Heart left ventricle (tissue), 16 donors: ENCODE measurements at regions not wholly inside any gene's neighbourhood (a gene's known extent, or its start where the extent isn't known, plus 50 kb on each side); places are given as distances from the start of the nearest gene placed in this dataset.

Experiments used
- ATAC-seq, 4 donors: fragments of 200-7000 bp; cut with Tn5 transposase; one replicate each; pipeline ENCODE4 v1.9.1; 2020 to 2022; ENCODE audit warnings: moderate library complexity in 4 of 4, mild to moderate bottlenecking in 3 of 4, moderate number of reproducible peaks in 1 of 4
- DNase-seq, 5 donors: peaks; one replicate each; pipeline ENCODE4 v3.0.0-alpha.2; 2020
- H3K27ac ChIP-seq, 12 donors: fragments of 200-600 bp; sonication (generic) in 4 of 12; one replicate each; pipeline versions ENCODE4 v1.5.0 to v1.8.0; 2016 to 2022; ENCODE audit warnings: mild to moderate bottlenecking in 2 of 12
- H3K27me3 ChIP-seq, 9 donors: fragments of 200-600 bp; sonication (generic) in 2 of 9; one replicate each; pipeline versions ENCODE4 v1.5.1 to v1.8.0; 2016 to 2022; ENCODE audit warnings: mild to moderate bottlenecking in 3 of 9
- H3K36me3 ChIP-seq, 9 donors: fragments of 200-600 bp; sonication (generic) in 2 of 9; one replicate each; pipeline versions ENCODE4 v1.5.0 to v1.8.0; 2018 to 2022; ENCODE audit warnings: mild to moderate bottlenecking in 2 of 9
- H3K4me1 ChIP-seq, 12 donors: fragments of 200-600 bp; sonication (generic) in 4 of 12; one replicate each; pipeline versions ENCODE4 v1.5.0 to v1.8.0; 2016 to 2022; ENCODE audit warnings: mild to moderate bottlenecking in 3 of 12
- H3K4me3 ChIP-seq, 12 donors: fragments of 200-600 bp; sonication (generic) in 4 of 12; one replicate each; pipeline versions ENCODE4 v1.5.0 to v1.8.0; 2017 to 2022; ENCODE audit warnings: mild to moderate bottlenecking in 9 of 12, moderate library complexity in 4 of 12
- H3K9me3 ChIP-seq, 12 donors: fragments of 200-600 bp; sonication (generic) in 4 of 12; one replicate each; pipeline versions ENCODE4 v1.5.0 to v1.8.0; 2016 to 2022; ENCODE audit warnings: mild to moderate bottlenecking in 1 of 12
- CTCF ChIP-seq, 12 donors: fragments of 200-600 bp; sonication (generic) in 4 of 12; IDR thresholded peaks; one replicate each; pipeline versions ENCODE4 v1.5.0 to v1.8.0; 2018 to 2022; ENCODE audit warnings: antibody characterized with exemption in 12 of 12, mild to moderate bottlenecking in 5 of 12
- POLR2A ChIP-seq, 2 donors: fragments of 450-650 bp; IDR thresholded peaks; one replicate each; pipeline ENCODE4 v1.6.1; 2017; ENCODE audit warnings: antibody characterized with exemption in 2 of 2, mild to moderate bottlenecking in 2 of 2, moderate library complexity in 2 of 2
- WGBS, 4 donors: extraction: QIAGEN DNeasy Blood & Tissue Kit in 2 of 4; methylation state at CpG; one replicate each; pipeline versions ENCODE4 v1.1.5 to v1.1.7; 2013 to 2018; 5-methylcytosine and 5-hydroxymethylcytosine counted together
- intact Hi-C, 10 donors: fragments of 100-400 bp; cut with DNase I; formaldehyde crosslinking; loops; one replicate each; pipeline versions ENCODE4 v1.11.1 to v1.14.2; 2022
- donor health status: ischemic (EF 13 %, LVEDD 7.1; RV severe dilation, severe dysfunction).
- donor health status: healthy with polysubstance abuse.
- donor health status: DM: no; HTN: yes; CAD: no.
- donor health status: DM: no; HTN: no; CAD: no.
- donor health status: ischemic (EF 25% LVEDD 6.9; RV normal size, moderate dysfunction).
- donor health status: ischemic (EF 25% LVEDD 5.7; RV mildly dilated, moderate dysfunction).
- donor health status: healthy.
- donor health status: DM: yes; HTN: yes; CAD: no.
- donor health status: ischemic (EF 35%, LVEDD 5.7; RV mildly dilated, moderate dysfunction).
- donor health status: nonischemic (EF 11% LVEDD 7.7; RV severe dilation, severe dysfunction).
- donor health status: DM: yes; HTN: yes; CAD: no.
- donor health status: PGD.
- donor health status: ischemic (EF 29% LVEDD 5.4; RV normal size, mild dysfunction).
- donor health status: nonischemic (EF 23%, LVEDD 6.1; RV moderate dilation, normal function).

- peaks cover 0 to 5% (median 0%) of the 10 kb centered on the region in 9 donors for H3K27me3 ChIP-seq
- TF ChIP-seq CTCF (IDR thresholded peaks at IDR 0.05) (no peak), POLR2A (IDR thresholded peaks at IDR 0.05) (no peak)
- no peak for ATAC-seq
- H3K27ac ChIP-seq, result no peak overlapping the region
- no peaks in the 10 kb centered on the region for H3K9me3 ChIP-seq
- H3K36me3 ChIP-seq, result no peaks in the 10 kb centered on the region
- 78 to 85% (median 83%) methylated on average over 4 of the region's 4 CpGs for WGBS, 4 donors
- intact Hi-C loops, result no loop called here
- DNase-seq, result no peak
- H3K4me1 ChIP-seq, result no peaks in the 10 kb centered on the region
- no peak overlapping the region for H3K4me3 ChIP-seq
Measured at GRCh38 chr11:46223252-46223513, 54.3 kb upstream of the CREB3L1 start.

- H3K36me3 ChIP-seq, result no peaks in the 10 kb centered on the region
- H3K4me3 ChIP-seq, result no peak overlapping the region
- no peaks in the 10 kb centered on the region for H3K9me3 ChIP-seq
- ATAC-seq (no peak), DNase-seq (no peak)
- no peak for TF ChIP-seq POLR2A (IDR thresholded peaks at IDR 0.05)
- TF ChIP-seq CTCF (IDR thresholded peaks at IDR 0.05), result no peak
- H3K27me3 ChIP-seq, result peaks cover 0 to 5% (median 0%) of the 10 kb centered on the region in 9 donors
- 72 to 81% (median 76%) methylated on average over 5 of the region's 5 CpGs for WGBS, 4 donors
- H3K4me1 ChIP-seq, result no peaks in the 10 kb centered on the region
- no peak overlapping the region for H3K27ac ChIP-seq
- intact Hi-C loops, result no loop called here
Measured at GRCh38 chr11:46222490-46223251, 54.8 kb upstream of the CREB3L1 start.

- H3K36me3 ChIP-seq, result no peaks in the 10 kb centered on the region
- ATAC-seq (no peak), DNase-seq (no peak)
- TF ChIP-seq POLR2A (IDR thresholded peaks at IDR 0.05), result no peak
- no peak for TF ChIP-seq CTCF (IDR thresholded peaks at IDR 0.05)
- WGBS, 4 donors, result 85 to 86% (median 86%) methylated on average over 3 of the region's 3 CpGs
- no peak overlapping the region for H3K4me3 ChIP-seq
- no peaks in the 10 kb centered on the region for H3K9me3 ChIP-seq
- intact Hi-C loops, result no loop called here
- no peaks in the 10 kb centered on the region for H3K4me1 ChIP-seq
- H3K27ac ChIP-seq, result no peak overlapping the region
- H3K27me3 ChIP-seq, result peaks cover 0 to 5% (median 0%) of the 10 kb centered on the region in 9 donors
Measured at GRCh38 chr11:46220313-46220712, 57.1 kb upstream of the CREB3L1 start.

GRCh38 chr11:46216765-46217089, 60.7 kb upstream of the CREB3L1 start:
- Histone ChIP-seq H3K27ac (no peak overlapping the region), H3K4me3 (peak overlapping the region in 2 of 12 donors; percentile 44 to 54), H3K27me3 (peaks cover 0 to 3% (median 0%) of the 10 kb centered on the region in 9 donors), H3K36me3 (no peaks in the 10 kb centered on the region), H3K9me3 (no peaks in the 10 kb centered on the region), H3K4me1 (no peaks in the 10 kb centered on the region)
- no peak for ATAC-seq
- intact Hi-C loops, result no loop called here
- TF ChIP-seq CTCF (IDR thresholded peaks at IDR 0.05) (no peak), POLR2A (IDR thresholded peaks at IDR 0.05) (no peak)
- 86 to 89% (median 88%) methylated on average over 6 of the region's 6 CpGs for WGBS, 4 donors
- no peak for DNase-seq
